ENCODE measurements at regions not wholly inside any gene's neighbourhood (a gene's known extent, or its start where the extent isn't known, plus 50 kb on each side); places are given as distances from the start of the nearest gene placed in this dataset.
"Not testable (repeated sequence)": the region's sequence is repeated elsewhere in the genome, so short reads cannot be mapped to it uniquely, and the experiment has no call there.

DNA sequence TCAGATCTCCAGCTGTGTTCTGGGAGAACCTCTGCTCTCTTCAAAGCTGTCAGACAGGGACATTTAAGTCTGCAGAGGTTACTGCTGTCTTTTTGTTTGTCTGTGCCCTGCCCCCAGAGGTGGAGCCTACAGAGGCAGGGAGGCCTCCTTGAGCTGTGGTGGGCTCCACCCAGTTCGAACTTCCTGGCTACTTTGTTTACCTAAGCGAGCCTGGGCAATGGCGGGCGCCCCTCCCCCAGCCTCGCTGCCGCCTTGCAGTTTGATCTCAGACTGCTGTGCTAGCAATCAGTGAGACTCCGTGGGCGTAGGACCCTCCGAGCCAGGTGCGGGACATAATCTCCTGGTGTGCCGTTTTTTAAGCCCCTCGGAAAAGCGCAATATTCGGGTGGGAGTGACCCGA, 171.2 kb downstream of the RBMX2 start:
- DNase-seq (ENCODE audit: low read depth in 4 of 6, low spot score in 6 of 6); H3K4me3 ChIP-seq (ENCODE audit: low read depth, low read length); H3K36me3 ChIP-seq (ENCODE audit: control insufficient read depth, insufficient read depth, low read length); H3K9me3 ChIP-seq (ENCODE audit: control insufficient read depth, insufficient read depth, low read length); H3K27me3 ChIP-seq (ENCODE audit: control insufficient read depth, insufficient read depth, low read length); H3K4me1 ChIP-seq (ENCODE audit: control insufficient read depth, insufficient read depth, low read length); H3K27ac ChIP-seq (ENCODE audit: low read depth, low read length): not testable (repeated sequence)
- WGBS (ENCODE audit: insufficient coverage): no CpG with 5 or more reads among the region's 15 CpGs

Data from spinal cord (tissue), 9 donors.